GM12878 (cell line): ENCODE measurements at regions not wholly inside any gene's neighbourhood (a gene's known extent, or its start where the extent isn't known, plus 50 kb on each side); places are given as distances from the start of the nearest gene placed in this dataset.

Experiments
- ATAC-seq: fragments of 200-7000 bp; cut with Tn5 transposase; 3 replicates; pipeline ENCODE4 v1.9.1; 2020; ENCODE audit warnings: mild to moderate bottlenecking, moderate library complexity
- BruUV-seq: library from RNA; stranded (reverse); fragments of 400-500 nt; replicated peaks from 2 replicates; lab custom pipeline; 2021; lab: Mats Ljungman, UMichigan
- CTCF ChIA-PET: fragments of 300-600 bp; sonication (Branson Sonifier 250); formaldehyde crosslinking; extraction: SDS; loops from one replicate; lab custom pipeline; 2021; ENCODE audit warnings: inconsistent platforms; lab: Yijun Ruan, JAX
- POLR2A ChIA-PET: fragments of 350-600 bp; formaldehyde crosslinking; extraction: SDS; loops from one replicate; lab custom pipeline; 2021; ENCODE audit warnings: inconsistent platforms; lab: Charles Lee
- RAD21 ChIA-PET: fragments of 300-600 bp; sonication (Branson Sonifier 250); formaldehyde crosslinking; loops from one replicate; lab custom pipeline; 2023; ENCODE audit warnings: antibody characterized with exemption; ENCODE audit not compliant: unreplicated experiment; lab: Charles Lee
- SMC1A ChIA-PET: fragments of 300-600 bp; sonication (Branson Sonifier 250); formaldehyde crosslinking; loops from one replicate; lab custom pipeline; 2023; ENCODE audit not compliant: unreplicated experiment, uncharacterized antibody; lab: Charles Lee
- DNase-seq: peaks from one replicate; pipeline ENCODE4 v3.0.0-alpha.2; 2011; ENCODE audit warnings: low read depth, low spot score
- FAIRE-seq: peaks from 3 replicates; lab custom pipeline; 2011; peaks lifted over from hg19 to GRCh38; lab: Jason Lieb, UNC
- H2AFZ ChIP-seq: 2 replicates; pipeline ENCODE4 v1.6.0; 2011; ENCODE audit warnings: low read depth, low read length, control low read depth; ENCODE audit not compliant: control insufficient read depth
- H3K27ac ChIP-seq: 2 replicates; pipeline ENCODE4 v1.5.1; 2011; ENCODE audit warnings: control low read depth; ENCODE audit not compliant: control insufficient read depth, insufficient read depth
- H3K27me3 ChIP-seq, 2 experiments: replicated peaks in 1 of 2; 2 replicates each; pipeline versions ENCODE4 v1.6.0 to v1.6.1; 2011; ENCODE audit warnings: low read length in 1 of 2; ENCODE audit not compliant: control insufficient read depth in 2 of 2, insufficient read depth in 2 of 2
- H3K36me3 ChIP-seq, 2 experiments: 2 replicates each; pipeline ENCODE4 v1.5.1; 2011; ENCODE audit warnings: low read length in 1 of 2; ENCODE audit not compliant: control insufficient read depth in 2 of 2, insufficient read depth in 2 of 2
- H3K4me1 ChIP-seq: 2 replicates; pipeline ENCODE4 v1.6.1; 2011; ENCODE audit warnings: mild to moderate bottlenecking, low read length, moderate library complexity, mixed read lengths; ENCODE audit not compliant: control insufficient read depth, insufficient read depth
- H3K4me2 ChIP-seq: 2 replicates; pipeline ENCODE4 v1.6.0; 2011; ENCODE audit warnings: control low read depth; ENCODE audit not compliant: control insufficient read depth, insufficient read depth
- H3K4me3 ChIP-seq: fragments of 200-600 bp; sonication (generic); 2 replicates; pipeline ENCODE4 v1.5.1; 2016
- H3K79me2 ChIP-seq: 2 replicates; pipeline ENCODE4 v1.6.0; 2011; ENCODE audit warnings: low read length; ENCODE audit not compliant: control insufficient read depth, insufficient read depth
- H3K9ac ChIP-seq: 2 replicates; pipeline ENCODE4 v1.8.0; 2011; ENCODE audit warnings: low read length, control low read depth, mixed read lengths; ENCODE audit not compliant: control insufficient read depth, insufficient read depth
- H3K9me3 ChIP-seq: replicated peaks from 3 replicates; pipeline ENCODE4 v1.5.1; 2011; ENCODE audit warnings: mild to moderate bottlenecking, low read length; ENCODE audit not compliant: control insufficient read depth, insufficient read depth
- H4K20me1 ChIP-seq: 2 replicates; pipeline ENCODE4 v1.6.0; 2011; ENCODE audit not compliant: control insufficient read depth, insufficient read depth
- BHLHE40 ChIP-seq, 2 experiments: fragments of 450-650 bp in 1 of 2; IDR thresholded peaks; 2 replicates each; pipeline ENCODE4 v1.6.1; 2011 to 2017; ENCODE audit warnings: low read depth in 2 of 2, borderline replicate concordance in 1 of 2, improper control_type of control experiment in 1 of 2, low read length in 1 of 2, mild to moderate bottlenecking in 1 of 2
- EED ChIP-seq: sonication (generic); IDR thresholded peaks from 2 replicates; pipeline ENCODE4 v1.6.1; 2016; ENCODE audit warnings: antibody characterized with exemption, low read depth
- KLF5 ChIP-seq: fragments of 450-650 bp; IDR thresholded peaks from 2 replicates; pipeline ENCODE4 v1.6.1; 2014; ENCODE audit warnings: mild to moderate bottlenecking; ENCODE audit not compliant: partially characterized antibody
- POU2F2 ChIP-seq: IDR thresholded peaks from 3 replicates; pipeline ENCODE4 v1.6.1; 2011; ENCODE audit warnings: low read depth, mild to moderate bottlenecking, low read length, borderline replicate concordance
- RFX5 ChIP-seq: IDR thresholded peaks from 2 replicates; pipeline ENCODE4 v1.6.1; 2011; ENCODE audit warnings: low read depth, low read length, improper control_type of control experiment
- SIX5 ChIP-seq: IDR thresholded peaks from 2 replicates; pipeline ENCODE4 v1.6.1; 2011; ENCODE audit warnings: mild to moderate bottlenecking, low read depth, low read length, moderate library complexity; ENCODE audit not compliant: severe bottlenecking
- SMAD1 ChIP-seq: fragments of 450-650 bp; IDR thresholded peaks from 2 replicates; pipeline ENCODE4 v1.6.1; 2018; ENCODE audit warnings: mild to moderate bottlenecking, low read depth; ENCODE audit not compliant: partially characterized antibody
- SMARCA5 ChIP-seq: fragments of 450-650 bp; IDR thresholded peaks from 2 replicates; pipeline ENCODE4 v1.6.1; 2017; ENCODE audit warnings: mild to moderate bottlenecking
- TCF3 ChIP-seq: IDR thresholded peaks from 2 replicates; pipeline ENCODE4 v1.6.1; 2012; ENCODE audit warnings: low read depth, mild to moderate bottlenecking, low read length, borderline replicate concordance; ENCODE audit not compliant: insufficient read depth
- ZZZ3 ChIP-seq: IDR thresholded peaks from 2 replicates; pipeline ENCODE4 v1.6.1; 2011; ENCODE audit warnings: low read depth; ENCODE audit not compliant: control insufficient read depth, insufficient read length
- WGBS: methylation state at CpG from one replicate; pipeline ENCODE4 v1.1.6; 2016; ENCODE audit warnings: low lambda C conversion rate; ENCODE audit not compliant: insufficient replicate concordance, insufficient coverage; ENCODE audit errors: missing lambda C conversion rate; 5-methylcytosine and 5-hydroxymethylcytosine counted together
- in situ Hi-C: fragments of 300-500 bp; cut with MboI; formaldehyde crosslinking; loops from 9 replicates; pipeline ENCODE4 v1.14.3; 2018; ENCODE audit warnings: mixed read lengths
- intact Hi-C: fragments of 100-400 bp; cut with micrococcal nuclease; formaldehyde crosslinking; loops from one replicate; pipeline ENCODE4 v1.14.2; 2022; ENCODE audit not compliant: unreplicated experiment
- TF ChIP-seq, protein P1 (sequence below): IDR thresholded peaks from 2 replicates; pipeline ENCODE4 v1.6.1; 2011; ENCODE audit warnings: low read depth, mild to moderate bottlenecking, low read length, moderate library complexity, borderline replicate concordance; ENCODE audit errors: extremely low read depth
- TF ChIP-seq, protein P2 (sequence below): fragments of 450-650 bp; IDR thresholded peaks from 2 replicates; pipeline ENCODE4 v1.6.1; 2014; ENCODE audit warnings: mild to moderate bottlenecking
- TF ChIP-seq, protein P3 (sequence below): fragments of 450-650 bp; IDR thresholded peaks from 2 replicates; pipeline ENCODE4 v1.6.1; 2017; ENCODE audit warnings: low read depth, mild to moderate bottlenecking, moderate library complexity

DNA sequence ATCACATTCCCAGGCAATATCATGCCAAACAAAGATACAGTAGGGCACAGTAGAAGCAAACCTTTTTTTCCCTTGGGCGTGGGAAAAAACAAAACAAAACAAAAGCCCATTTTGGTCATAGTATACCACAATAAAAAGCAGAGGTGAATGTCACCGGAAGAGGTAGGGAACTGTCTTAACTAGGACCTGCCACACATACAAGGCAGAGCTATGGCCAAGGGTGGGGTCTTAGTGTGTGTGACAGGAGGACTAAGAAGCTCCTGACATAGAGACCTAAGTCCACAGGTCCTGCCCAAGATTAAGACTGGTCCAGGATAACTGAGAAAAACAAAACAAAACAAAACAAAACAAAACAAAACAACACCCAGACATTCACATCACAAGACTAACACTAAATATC is 441.2 kb upstream of the DSEL start:
- no peak for DNase-seq
- Histone ChIP-seq H3K27me3 (no peaks in the 10 kb centered on the region), H4K20me1 (no peaks in the 10 kb centered on the region), H3K9ac (no peak overlapping the region), H3K36me3 (no peaks in the 10 kb centered on the region), H3K9me3 (no peaks in the 10 kb centered on the region), H2AFZ (no peak overlapping the region), H3K79me2 (no peaks in the 10 kb centered on the region)
- RAD21 ChIA-PET = no interaction called here
- ATAC-seq = no peak
- intact Hi-C loops = no loop called here
- CTCF ChIA-PET = no interaction called here
- TF ChIP-seq, protein P1, sequence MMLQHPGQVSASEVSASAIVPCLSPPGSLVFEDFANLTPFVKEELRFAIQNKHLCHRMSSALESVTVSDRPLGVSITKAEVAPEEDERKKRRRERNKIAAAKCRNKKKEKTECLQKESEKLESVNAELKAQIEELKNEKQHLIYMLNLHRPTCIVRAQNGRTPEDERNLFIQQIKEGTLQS = no peak
- no peak for TF ChIP-seq SIX5
- no peak for TF ChIP-seq RFX5
- TF ChIP-seq POU2F2 = no peak
- no peak for TF ChIP-seq SMAD1
- no peak for TF ChIP-seq TCF3
- TF ChIP-seq, all 136 proteins: peak for 0
- no peak for FAIRE-seq
- no peak overlapping the region for H3K4me3 ChIP-seq
- POLR2A ChIA-PET = no interaction called here
- no peak overlapping the region for H3K27ac ChIP-seq
- SMC1A ChIA-PET = no interaction called here
- in situ Hi-C loops = no loop called here
- 17% methylated on average over 2 of the region's 2 CpGs for WGBS
- no peaks in the 10 kb centered on the region for H3K4me1 ChIP-seq
- H3K4me2 ChIP-seq = no peak overlapping the region
- BruUV-seq = no TSS peak

DNA sequence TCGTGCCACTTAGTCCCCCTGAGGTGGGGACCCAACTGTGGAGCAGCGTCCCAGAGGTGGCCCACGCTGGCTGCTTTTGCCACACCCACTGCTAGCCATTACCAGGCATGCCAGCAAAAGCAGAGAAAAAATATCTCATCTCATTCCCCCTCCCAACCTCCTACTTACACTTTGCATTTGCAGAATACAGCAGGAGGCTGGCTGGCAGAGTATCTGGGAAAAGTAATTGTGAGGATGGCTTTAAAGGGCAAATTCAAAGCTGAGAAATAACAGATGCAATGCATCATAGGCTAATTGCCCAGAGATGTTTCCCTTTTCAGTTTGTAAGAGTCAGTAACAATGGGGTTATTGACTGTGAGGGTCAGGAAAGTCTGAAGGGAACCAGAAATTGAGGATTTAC is 438.1 kb upstream of the DSEL start:
- WGBS = 0% methylated on average over 3 of the region's 3 CpGs
- no peak for ATAC-seq
- ChIA-PET POLR2A (no interaction called here), RAD21 (no interaction called here), SMC1A (no interaction called here), CTCF (no interaction called here)
- Histone ChIP-seq H4K20me1 (no peaks in the 10 kb centered on the region), H3K27me3 (no peaks in the 10 kb centered on the region), H3K4me2 (no peak overlapping the region), H3K79me2 (no peaks in the 10 kb centered on the region), H3K36me3 (no peaks in the 10 kb centered on the region), H3K9ac (no peak overlapping the region), H3K27ac (no peak overlapping the region), H3K4me3 (no peak overlapping the region), H3K4me1 (no peaks in the 10 kb centered on the region), H2AFZ (no peak overlapping the region)
- no peak for FAIRE-seq
- no peak for DNase-seq
- BruUV-seq = no TSS peak
- no peak for TF ChIP-seq SMARCA5
- TF ChIP-seq, protein P2, sequence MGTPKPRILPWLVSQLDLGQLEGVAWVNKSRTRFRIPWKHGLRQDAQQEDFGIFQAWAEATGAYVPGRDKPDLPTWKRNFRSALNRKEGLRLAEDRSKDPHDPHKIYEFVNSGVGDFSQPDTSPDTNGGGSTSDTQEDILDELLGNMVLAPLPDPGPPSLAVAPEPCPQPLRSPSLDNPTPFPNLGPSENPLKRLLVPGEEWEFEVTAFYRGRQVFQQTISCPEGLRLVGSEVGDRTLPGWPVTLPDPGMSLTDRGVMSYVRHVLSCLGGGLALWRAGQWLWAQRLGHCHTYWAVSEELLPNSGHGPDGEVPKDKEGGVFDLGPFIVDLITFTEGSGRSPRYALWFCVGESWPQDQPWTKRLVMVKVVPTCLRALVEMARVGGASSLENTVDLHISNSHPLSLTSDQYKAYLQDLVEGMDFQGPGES = no peak
- no peak for TF ChIP-seq BHLHE40 (IDR thresholded peaks at IDR 0.05; ENCODE audit: borderline replicate concordance in 1 of 2, low read depth in 2 of 2, low read length in 1 of 2)
- no peak for TF ChIP-seq EED
- TF ChIP-seq ZZZ3 = no peak
- no peak for TF ChIP-seq KLF5
- TF ChIP-seq, protein P3, sequence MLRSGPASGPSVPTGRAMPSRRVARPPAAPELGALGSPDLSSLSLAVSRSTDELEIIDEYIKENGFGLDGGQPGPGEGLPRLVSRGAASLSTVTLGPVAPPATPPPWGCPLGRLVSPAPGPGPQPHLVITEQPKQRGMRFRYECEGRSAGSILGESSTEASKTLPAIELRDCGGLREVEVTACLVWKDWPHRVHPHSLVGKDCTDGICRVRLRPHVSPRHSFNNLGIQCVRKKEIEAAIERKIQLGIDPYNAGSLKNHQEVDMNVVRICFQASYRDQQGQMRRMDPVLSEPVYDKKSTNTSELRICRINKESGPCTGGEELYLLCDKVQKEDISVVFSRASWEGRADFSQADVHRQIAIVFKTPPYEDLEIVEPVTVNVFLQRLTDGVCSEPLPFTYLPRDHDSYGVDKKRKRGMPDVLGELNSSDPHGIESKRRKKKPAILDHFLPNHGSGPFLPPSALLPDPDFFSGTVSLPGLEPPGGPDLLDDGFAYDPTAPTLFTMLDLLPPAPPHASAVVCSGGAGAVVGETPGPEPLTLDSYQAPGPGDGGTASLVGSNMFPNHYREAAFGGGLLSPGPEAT = no peak
- TF ChIP-seq, protein P1 = no peak
- TF ChIP-seq, all 136 proteins: peak for 0
- in situ Hi-C loops (no loop called here), intact Hi-C loops (no loop called here)
- no peaks in the 10 kb centered on the region for H3K9me3 ChIP-seq
